ENCODE measurements at regions not wholly inside any gene's neighbourhood (a gene's known extent, or its start where the extent isn't known, plus 50 kb on each side); places are given as distances from the start of the nearest gene placed in this dataset.

DNA sequence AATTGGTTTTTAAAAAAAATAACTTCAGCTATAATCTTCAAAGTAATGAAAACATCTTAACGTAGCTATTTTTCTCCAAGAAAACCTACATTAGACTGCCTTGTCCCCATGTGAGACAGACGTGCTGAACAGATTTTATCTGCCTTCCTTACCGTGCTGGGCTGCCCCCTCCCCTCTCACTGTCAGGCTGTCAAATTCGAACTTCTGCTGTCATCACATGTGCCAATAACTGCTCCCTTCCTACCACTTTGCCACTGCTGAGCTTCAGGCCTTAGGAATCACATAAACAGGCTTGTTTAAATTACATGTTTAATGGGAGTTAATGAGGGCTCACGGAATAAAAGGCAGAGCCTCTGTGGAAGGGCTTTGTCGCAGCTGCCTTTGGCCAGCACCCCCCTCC lies 77.0 kb upstream of the NHSL1 start:
- 66% methylated on average over 6 of the region's 6 CpGs for WGBS (ENCODE audit: insufficient coverage)

DNA sequence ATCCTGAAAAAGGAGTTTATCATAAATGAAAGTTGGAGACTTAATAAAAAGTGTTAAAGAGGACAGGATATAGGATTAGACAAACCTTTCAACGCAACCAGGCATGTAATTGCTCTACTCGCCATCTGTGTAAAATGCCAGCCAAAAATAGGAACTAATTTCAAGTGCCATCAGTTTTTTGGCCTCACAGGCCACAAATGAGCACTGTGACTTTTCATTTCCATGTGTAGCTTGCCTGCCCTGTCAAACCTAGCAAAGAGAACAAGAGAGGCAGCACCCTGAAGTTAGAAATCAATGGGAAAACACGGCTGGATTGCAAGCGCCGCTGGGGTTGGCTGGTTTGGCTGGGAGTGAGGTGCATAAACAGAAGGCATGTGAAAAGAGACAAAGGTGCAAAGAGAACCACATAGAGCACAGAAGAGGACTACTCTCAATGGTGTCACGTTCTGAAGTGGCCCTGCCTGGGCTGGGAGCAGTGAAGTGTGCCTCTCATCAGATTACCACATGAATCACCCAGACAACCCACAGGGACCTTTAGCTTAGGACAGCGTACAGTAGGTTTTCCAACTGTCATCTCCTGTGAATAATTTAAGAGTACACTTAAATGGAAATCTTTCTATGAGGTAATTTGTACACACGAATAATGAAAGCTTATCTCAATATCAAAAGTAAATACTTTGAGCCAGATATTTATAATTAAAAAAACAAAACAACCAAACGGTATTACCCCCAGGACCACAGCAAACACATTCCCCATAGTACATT lies 78.0 kb upstream of the NHSL1 start:
- TF ChIP-seq, protein P1, sequence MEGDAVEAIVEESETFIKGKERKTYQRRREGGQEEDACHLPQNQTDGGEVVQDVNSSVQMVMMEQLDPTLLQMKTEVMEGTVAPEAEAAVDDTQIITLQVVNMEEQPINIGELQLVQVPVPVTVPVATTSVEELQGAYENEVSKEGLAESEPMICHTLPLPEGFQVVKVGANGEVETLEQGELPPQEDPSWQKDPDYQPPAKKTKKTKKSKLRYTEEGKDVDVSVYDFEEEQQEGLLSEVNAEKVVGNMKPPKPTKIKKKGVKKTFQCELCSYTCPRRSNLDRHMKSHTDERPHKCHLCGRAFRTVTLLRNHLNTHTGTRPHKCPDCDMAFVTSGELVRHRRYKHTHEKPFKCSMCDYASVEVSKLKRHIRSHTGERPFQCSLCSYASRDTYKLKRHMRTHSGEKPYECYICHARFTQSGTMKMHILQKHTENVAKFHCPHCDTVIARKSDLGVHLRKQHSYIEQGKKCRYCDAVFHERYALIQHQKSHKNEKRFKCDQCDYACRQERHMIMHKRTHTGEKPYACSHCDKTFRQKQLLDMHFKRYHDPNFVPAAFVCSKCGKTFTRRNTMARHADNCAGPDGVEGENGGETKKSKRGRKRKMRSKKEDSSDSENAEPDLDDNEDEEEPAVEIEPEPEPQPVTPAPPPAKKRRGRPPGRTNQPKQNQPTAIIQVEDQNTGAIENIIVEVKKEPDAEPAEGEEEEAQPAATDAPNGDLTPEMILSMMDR (IDR thresholded peaks at IDR 0.05), result no peak
- WGBS (ENCODE audit: insufficient coverage), result 40% methylated on average over 7 of the region's 9 CpGs
- H3K36me3 Mint-ChIP-seq, result no peaks in the 10 kb centered on the region
- H3K27me3 ChIP-seq (ENCODE audit: control insufficient read depth, insufficient read depth, low read length), result no peaks in the 10 kb centered on the region
- no peaks in the 10 kb centered on the region for H3K36me3 ChIP-seq (ENCODE audit: control insufficient read depth, insufficient read depth, low read length)
- DNase-seq, result no peak
- no peaks in the 10 kb centered on the region for H3K4me1 ChIP-seq (ENCODE audit: control insufficient read depth, insufficient read depth, low read length)
- no peaks in the 10 kb centered on the region for H3K4me1 Mint-ChIP-seq
- intact Hi-C loops (cut with micrococcal nuclease), result no loop called here
- peaks cover 9 to 18% of the 10 kb centered on the region in 2 donors for H3K27me3 Mint-ChIP-seq (ENCODE audit: low read depth in 2 of 2)
- H3K27ac Mint-ChIP-seq, result no peak overlapping the region
- no peak for ATAC-seq
- no peak overlapping the region for H3K4me3 ChIP-seq (ENCODE audit: low read length)
- H3K4me3 Mint-ChIP-seq, result no peak overlapping the region
- no peaks in the 10 kb centered on the region for H3K9me3 ChIP-seq (ENCODE audit: control insufficient read depth, insufficient read depth, low read length)
- H3K9me3 Mint-ChIP-seq, result no peaks in the 10 kb centered on the region
- H3K27ac ChIP-seq (ENCODE audit: low read length), result no peak overlapping the region

More for the DNA sequence above, 77.0 kb upstream of the NHSL1 start:
- Histone ChIP-seq H3K27me3 (ENCODE audit: control insufficient read depth, insufficient read depth, low read length) (no peaks in the 10 kb centered on the region), H3K36me3 (ENCODE audit: control insufficient read depth, insufficient read depth, low read length) (no peaks in the 10 kb centered on the region), H3K27ac (ENCODE audit: low read length) (no peak overlapping the region), H3K4me3 (ENCODE audit: low read length) (no peak overlapping the region), H3K4me1 (ENCODE audit: control insufficient read depth, insufficient read depth, low read length) (no peaks in the 10 kb centered on the region), H3K9me3 (ENCODE audit: control insufficient read depth, insufficient read depth, low read length) (no peaks in the 10 kb centered on the region)
- intact Hi-C loops (cut with micrococcal nuclease), result no loop called here
- H3K4me1 Mint-ChIP-seq, result no peaks in the 10 kb centered on the region
- no peaks in the 10 kb centered on the region for H3K9me3 Mint-ChIP-seq
- H3K4me3 Mint-ChIP-seq, result no peak overlapping the region
- ATAC-seq, result no peak
- no peak for DNase-seq
- H3K27ac Mint-ChIP-seq, result no peak overlapping the region
- TF ChIP-seq, protein P1 (IDR thresholded peaks at IDR 0.05), result no peak
- no peaks in the 10 kb centered on the region for H3K36me3 Mint-ChIP-seq
- H3K27me3 Mint-ChIP-seq (ENCODE audit: low read depth in 2 of 2), result peaks cover 14 to 19% of the 10 kb centered on the region in 2 donors

- H3K36me3 ChIP-seq (ENCODE audit: control insufficient read depth, insufficient read depth, low read length), result no peaks in the 10 kb centered on the region
- Mint-ChIP-seq H3K27ac (no peak overlapping the region), H3K36me3 (no peaks in the 10 kb centered on the region), H3K4me1 (no peaks in the 10 kb centered on the region), H3K4me3 (no peak overlapping the region), H3K27me3 (ENCODE audit: low read depth in 2 of 2) (peaks cover 6 to 14% of the 10 kb centered on the region in 2 donors), H3K9me3 (no peaks in the 10 kb centered on the region)
- WGBS (ENCODE audit: insufficient coverage), result 80% methylated on average over 4 of the region's 4 CpGs
- TF ChIP-seq, protein P1 (IDR thresholded peaks at IDR 0.05), result no peak
- no peaks in the 10 kb centered on the region for H3K4me1 ChIP-seq (ENCODE audit: control insufficient read depth, insufficient read depth, low read length)
- H3K27ac ChIP-seq (ENCODE audit: low read length), result no peak overlapping the region
- H3K27me3 ChIP-seq (ENCODE audit: control insufficient read depth, insufficient read depth, low read length), result no peaks in the 10 kb centered on the region
- ATAC-seq (no peak), DNase-seq (no peak)
- intact Hi-C loops (cut with micrococcal nuclease), result no loop called here
- H3K4me3 ChIP-seq (ENCODE audit: low read length), result no peak overlapping the region
- H3K9me3 ChIP-seq (ENCODE audit: control insufficient read depth, insufficient read depth, low read length), result no peaks in the 10 kb centered on the region
Observed at GRCh38 chr6:138580040-138580439, 80.7 kb upstream of the NHSL1 start.

DNA sequence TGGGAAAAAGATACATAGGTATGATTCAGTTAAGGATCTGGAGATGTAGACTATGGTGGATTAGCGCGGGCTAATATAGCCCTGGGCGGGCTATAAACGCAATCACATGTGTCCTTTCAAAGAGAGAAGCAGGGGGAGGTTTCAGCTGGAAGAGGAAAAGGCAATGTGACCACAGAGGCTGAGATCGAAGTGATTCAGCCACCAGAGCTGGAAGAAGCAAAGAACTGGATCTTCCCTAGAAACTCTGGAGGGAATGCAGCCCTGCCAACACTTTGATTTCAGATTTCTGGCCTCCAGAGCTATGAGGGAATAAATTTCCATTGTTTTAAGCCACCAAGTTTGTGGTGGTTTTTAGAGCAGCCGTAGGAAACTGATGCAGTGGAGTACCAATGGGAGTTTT lies 81.5 kb upstream of the NHSL1 start:
- H3K27ac Mint-ChIP-seq, result no peak overlapping the region
- H3K36me3 Mint-ChIP-seq, result no peaks in the 10 kb centered on the region
- Histone ChIP-seq H3K4me1 (ENCODE audit: control insufficient read depth, insufficient read depth, low read length) (no peaks in the 10 kb centered on the region), H3K27me3 (ENCODE audit: control insufficient read depth, insufficient read depth, low read length) (no peaks in the 10 kb centered on the region), H3K36me3 (ENCODE audit: control insufficient read depth, insufficient read depth, low read length) (no peaks in the 10 kb centered on the region), H3K4me3 (ENCODE audit: low read length) (no peak overlapping the region), H3K27ac (ENCODE audit: low read length) (no peak overlapping the region), H3K9me3 (ENCODE audit: control insufficient read depth, insufficient read depth, low read length) (no peaks in the 10 kb centered on the region)
- H3K4me1 Mint-ChIP-seq, result no peaks in the 10 kb centered on the region
- intact Hi-C loops (cut with micrococcal nuclease), result no loop called here
- H3K9me3 Mint-ChIP-seq, result no peaks in the 10 kb centered on the region
- DNase-seq (no peak), ATAC-seq (no peak)
- peaks cover 6 to 14% of the 10 kb centered on the region in 2 donors for H3K27me3 Mint-ChIP-seq (ENCODE audit: low read depth in 2 of 2)
- WGBS (ENCODE audit: insufficient coverage), result 85% methylated on average over 6 of the region's 6 CpGs
- TF ChIP-seq, protein P1 (IDR thresholded peaks at IDR 0.05), result no peak
- no peak overlapping the region for H3K4me3 Mint-ChIP-seq

All from natural killer cell (primary cell).